CD4-positive, alpha-beta T cell (primary cell): ENCODE measurements at regions not wholly inside any gene's neighbourhood (a gene's known extent, or its start where the extent isn't known, plus 50 kb on each side); places are given as distances from the start of the nearest gene placed in this dataset.

Experiments used
- ATAC-seq: fragments of 200-7000 bp; cut with Tn5 transposase; one replicate; pipeline ENCODE4 v1.10.0; 2022; ENCODE audit warnings: mild to moderate bottlenecking; ENCODE audit not compliant: poor library complexity
- CTCF ChIA-PET: fragments of 350-600 bp; sonication (Branson Sonifier 250); formaldehyde crosslinking; loops from one replicate; lab custom pipeline; 2021; ENCODE audit warnings: antibody characterized with exemption, inconsistent platforms; lab: Charles Lee
- POLR2A ChIA-PET: fragments of 350-600 bp; sonication (Branson Sonifier 250); formaldehyde crosslinking; loops from one replicate; lab custom pipeline; 2021; ENCODE audit warnings: antibody characterized with exemption, inconsistent platforms; lab: Charles Lee
- DNase-seq, 14 experiments: peaks; one replicate each; pipeline ENCODE4 v3.0.0-alpha.2; 2013 to 2020; ENCODE audit warnings: mixed read lengths in 2 of 14
- H3K27ac ChIP-seq, 2 donors: one replicate each; pipeline versions ENCODE4 v1.5.1 to v1.7.0; 2013; ENCODE audit warnings: low read length in 2 of 2, low read depth in 1 of 2, mild to moderate bottlenecking in 1 of 2
- H3K27me3 ChIP-seq, 2 experiments: 1 replicate in 1 of 2; 2 replicates in 1 of 2; pipeline versions ENCODE4 v1.6.1 to v1.7.0; 2013; ENCODE audit warnings: low read length in 2 of 2, control low read depth in 1 of 2, mild to moderate bottlenecking in 1 of 2, moderate library complexity in 1 of 2; ENCODE audit not compliant: insufficient read depth in 2 of 2, control insufficient read depth in 1 of 2
- H3K36me3 ChIP-seq: one replicate; pipeline ENCODE4 v1.6.1; 2013; ENCODE audit warnings: low read length, control low read depth; ENCODE audit not compliant: insufficient read depth
- H3K4me1 ChIP-seq: one replicate; pipeline ENCODE4 v1.6.1; 2013; ENCODE audit warnings: low read length, control low read depth; ENCODE audit not compliant: insufficient read depth
- H3K4me3 ChIP-seq: one replicate; pipeline ENCODE4 v1.5.1; 2013; ENCODE audit warnings: mild to moderate bottlenecking, low read length, moderate library complexity
- H3K9me3 ChIP-seq, 2 experiments: 1 replicate in 1 of 2; 2 replicates in 1 of 2; pipeline versions ENCODE4 v1.6.1 to v1.7.0; 2013; ENCODE audit warnings: low read length in 2 of 2, mild to moderate bottlenecking in 2 of 2, control low read depth in 1 of 2, moderate library complexity in 1 of 2; ENCODE audit not compliant: control insufficient read depth in 1 of 2, insufficient read depth in 1 of 2
- H3K27ac Mint-ChIP-seq: one replicate; pipeline ENCODE4 v1.8.0; 2020; ENCODE audit warnings: mixed read lengths
- H3K27me3 Mint-ChIP-seq: one replicate; pipeline ENCODE4 v1.8.0; 2021; ENCODE audit warnings: mixed read lengths
- H3K36me3 Mint-ChIP-seq: one replicate; pipeline ENCODE4 v1.8.0; 2021; ENCODE audit warnings: low read depth, mixed read lengths
- H3K4me1 Mint-ChIP-seq: one replicate; pipeline ENCODE4 v1.8.0; 2021; ENCODE audit warnings: low read depth, mixed read lengths
- H3K4me3 Mint-ChIP-seq: one replicate; pipeline ENCODE4 v1.8.0; 2020; ENCODE audit warnings: mild to moderate bottlenecking, mixed read lengths
- H3K9me3 Mint-ChIP-seq: one replicate; pipeline ENCODE4 v1.8.0; 2020; ENCODE audit warnings: mixed read lengths
- intact Hi-C, 2 experiments: fragments of 100-400 bp; cut with DNase I in 1 of 2; cut with micrococcal nuclease in 1 of 2; formaldehyde crosslinking; loops; one replicate each; pipeline versions ENCODE4 v1.15.1 to v1.9.0; 2023 to 2025; cut with DNase I, micrococcal nuclease
- TF ChIP-seq, protein P1 (sequence below): fragments of 200-600 bp; IDR thresholded peaks from one replicate; pipeline ENCODE4 v1.8.0; 2022; ENCODE audit warnings: antibody characterized with exemption, mild to moderate bottlenecking

GRCh38 chr4:127347936-127348335 is 284.8 kb upstream of the INTU start:
- no peak for DNase-seq
- H3K9me3 ChIP-seq: no peaks in the 10 kb centered on the region
- TF ChIP-seq, protein P1, sequence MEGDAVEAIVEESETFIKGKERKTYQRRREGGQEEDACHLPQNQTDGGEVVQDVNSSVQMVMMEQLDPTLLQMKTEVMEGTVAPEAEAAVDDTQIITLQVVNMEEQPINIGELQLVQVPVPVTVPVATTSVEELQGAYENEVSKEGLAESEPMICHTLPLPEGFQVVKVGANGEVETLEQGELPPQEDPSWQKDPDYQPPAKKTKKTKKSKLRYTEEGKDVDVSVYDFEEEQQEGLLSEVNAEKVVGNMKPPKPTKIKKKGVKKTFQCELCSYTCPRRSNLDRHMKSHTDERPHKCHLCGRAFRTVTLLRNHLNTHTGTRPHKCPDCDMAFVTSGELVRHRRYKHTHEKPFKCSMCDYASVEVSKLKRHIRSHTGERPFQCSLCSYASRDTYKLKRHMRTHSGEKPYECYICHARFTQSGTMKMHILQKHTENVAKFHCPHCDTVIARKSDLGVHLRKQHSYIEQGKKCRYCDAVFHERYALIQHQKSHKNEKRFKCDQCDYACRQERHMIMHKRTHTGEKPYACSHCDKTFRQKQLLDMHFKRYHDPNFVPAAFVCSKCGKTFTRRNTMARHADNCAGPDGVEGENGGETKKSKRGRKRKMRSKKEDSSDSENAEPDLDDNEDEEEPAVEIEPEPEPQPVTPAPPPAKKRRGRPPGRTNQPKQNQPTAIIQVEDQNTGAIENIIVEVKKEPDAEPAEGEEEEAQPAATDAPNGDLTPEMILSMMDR: no peak
- no peaks in the 10 kb centered on the region for H3K4me1 Mint-ChIP-seq
- no peak for ATAC-seq
- ChIA-PET POLR2A (no interaction called here), CTCF (no interaction called here)
- H3K9me3 Mint-ChIP-seq: peaks cover 8% of the 10 kb centered on the region
- no peaks in the 10 kb centered on the region for H3K4me1 ChIP-seq
- no peak overlapping the region for H3K4me3 Mint-ChIP-seq
- H3K27me3 Mint-ChIP-seq: no peaks in the 10 kb centered on the region
- H3K4me3 ChIP-seq: no peak overlapping the region
- no peak overlapping the region for H3K27ac ChIP-seq
- H3K27me3 ChIP-seq: no peaks in the 10 kb centered on the region
- intact Hi-C loops: no loop called here
- no peaks in the 10 kb centered on the region for H3K36me3 ChIP-seq
- no peak overlapping the region for H3K27ac Mint-ChIP-seq
- no peaks in the 10 kb centered on the region for H3K36me3 Mint-ChIP-seq

GRCh38 chr4:127352220-127353113 is 280.3 kb upstream of the INTU start:
- H3K27ac Mint-ChIP-seq: no peak overlapping the region

GRCh38 chr4:127355743-127356142 is 277.0 kb upstream of the INTU start:
- ChIA-PET POLR2A (no interaction called here), CTCF (no interaction called here)
- Mint-ChIP-seq H3K4me3 (no peak overlapping the region), H3K9me3 (peaks cover 4% of the 10 kb centered on the region), H3K36me3 (no peaks in the 10 kb centered on the region), H3K27me3 (no peaks in the 10 kb centered on the region), H3K27ac (no peak overlapping the region), H3K4me1 (no peaks in the 10 kb centered on the region)
- H3K27me3 ChIP-seq: no peaks in the 10 kb centered on the region
- no peaks in the 10 kb centered on the region for H3K36me3 ChIP-seq
- no peaks in the 10 kb centered on the region for H3K4me1 ChIP-seq
- no peak overlapping the region for H3K27ac ChIP-seq
- ATAC-seq (no peak), DNase-seq (no peak)
- peaks cover 0 to 3% of the 10 kb centered on the region in 2 experiments for H3K9me3 ChIP-seq
- intact Hi-C loops: no loop called here
- TF ChIP-seq, protein P1: no peak
- no peak overlapping the region for H3K4me3 ChIP-seq

More at GRCh38 chr4:127352220-127353113, 280.3 kb upstream of the INTU start:
- H3K4me1 Mint-ChIP-seq: no peaks in the 10 kb centered on the region
- TF ChIP-seq, protein P1: no peak
- no peak overlapping the region for H3K4me3 ChIP-seq
- DNase-seq (no peak), ATAC-seq (no peak)
- peaks cover 0 to 3% of the 10 kb centered on the region in 2 experiments for H3K9me3 ChIP-seq
- H3K4me3 Mint-ChIP-seq: no peak overlapping the region
- no peaks in the 10 kb centered on the region for H3K4me1 ChIP-seq
- no peaks in the 10 kb centered on the region for H3K27me3 Mint-ChIP-seq
- no peak overlapping the region for H3K27ac ChIP-seq
- peaks cover 5% of the 10 kb centered on the region for H3K9me3 Mint-ChIP-seq
- H3K36me3 ChIP-seq: no peaks in the 10 kb centered on the region
- no peaks in the 10 kb centered on the region for H3K36me3 Mint-ChIP-seq
- POLR2A ChIA-PET: no interaction called here
- no peaks in the 10 kb centered on the region for H3K27me3 ChIP-seq
- CTCF ChIA-PET: no interaction called here
- intact Hi-C loops: no loop called here
